IPS-20b (cell line): ENCODE measurements at regions not wholly inside any gene's neighbourhood (a gene's known extent, or its start where the extent isn't known, plus 50 kb on each side); places are given as distances from the start of the nearest gene placed in this dataset.

Experiments
- H3K27ac ChIP-seq: one replicate; pipeline ENCODE4 v1.5.1; 2013; ENCODE audit warnings: low read length
- H3K27me3 ChIP-seq: 2 replicates; pipeline ENCODE4 v1.6.1; 2013; ENCODE audit warnings: mild to moderate bottlenecking, low read length, inconsistent platforms; ENCODE audit not compliant: insufficient read depth
- H3K36me3 ChIP-seq: 2 replicates; pipeline ENCODE4 v1.6.1; 2013; ENCODE audit warnings: low read depth, mild to moderate bottlenecking, inconsistent platforms, low read length, moderate library complexity; ENCODE audit not compliant: insufficient read depth
- H3K4me1 ChIP-seq: 2 replicates; pipeline ENCODE4 v1.6.1; 2013; ENCODE audit warnings: mild to moderate bottlenecking, control low read depth, inconsistent platforms, low read length, moderate library complexity; ENCODE audit not compliant: insufficient read depth
- H3K4me3 ChIP-seq: 2 replicates; pipeline ENCODE4 v1.5.1; 2013; ENCODE audit warnings: mild to moderate bottlenecking, low read length, inconsistent platforms
- H3K9ac ChIP-seq: 2 replicates; pipeline ENCODE4 v1.6.1; 2013; ENCODE audit warnings: low read depth, mild to moderate bottlenecking, inconsistent platforms, low read length, moderate library complexity
- H3K9me3 ChIP-seq: 2 replicates; pipeline ENCODE4 v1.6.1; 2013; ENCODE audit warnings: mild to moderate bottlenecking, low read depth, low read length, inconsistent platforms; ENCODE audit not compliant: insufficient read depth

GRCh38 chr2:204479557-204479956, 65.7 kb upstream of the PARD3B start:
- Histone ChIP-seq H3K9ac (no peak overlapping the region), H3K4me3 (no peak overlapping the region), H3K27me3 (no peaks in the 10 kb centered on the region), H3K36me3 (no peaks in the 10 kb centered on the region), H3K4me1 (no peaks in the 10 kb centered on the region), H3K27ac (no peak overlapping the region), H3K9me3 (no peaks in the 10 kb centered on the region)

GRCh38 chr2:204480676-204481075, 64.6 kb upstream of the PARD3B start:
- no peak overlapping the region for H3K4me3 ChIP-seq

GRCh38 chr2:204483608-204484081, 61.6 kb upstream of the PARD3B start:
- Histone ChIP-seq H3K27me3 (no peaks in the 10 kb centered on the region), H3K27ac (no peak overlapping the region)

More at GRCh38 chr2:204480676-204481075, 64.6 kb upstream of the PARD3B start:
- Histone ChIP-seq H3K27me3 (no peaks in the 10 kb centered on the region), H3K27ac (no peak overlapping the region), H3K9ac (no peak overlapping the region), H3K36me3 (no peaks in the 10 kb centered on the region), H3K4me1 (no peaks in the 10 kb centered on the region), H3K9me3 (no peaks in the 10 kb centered on the region)

GRCh38 chr2:204486321-204486720, 59.0 kb upstream of the PARD3B start:
- Histone ChIP-seq H3K27ac (no peak overlapping the region), H3K36me3 (no peaks in the 10 kb centered on the region), H3K9me3 (no peaks in the 10 kb centered on the region), H3K9ac (no peak overlapping the region), H3K27me3 (no peaks in the 10 kb centered on the region), H3K4me3 (no peak overlapping the region), H3K4me1 (no peaks in the 10 kb centered on the region)

More at GRCh38 chr2:204483608-204484081, 61.6 kb upstream of the PARD3B start:
- H3K4me1 ChIP-seq = no peaks in the 10 kb centered on the region
- H3K4me3 ChIP-seq = no peak overlapping the region
- no peaks in the 10 kb centered on the region for H3K9me3 ChIP-seq
- no peak overlapping the region for H3K9ac ChIP-seq
- H3K36me3 ChIP-seq = no peaks in the 10 kb centered on the region

- Histone ChIP-seq H3K4me1 (no peaks in the 10 kb centered on the region), H3K27me3 (no peaks in the 10 kb centered on the region), H3K4me3 (no peak overlapping the region), H3K9me3 (no peaks in the 10 kb centered on the region), H3K27ac (no peak overlapping the region), H3K36me3 (no peaks in the 10 kb centered on the region), H3K9ac (no peak overlapping the region)
Observed at GRCh38 chr2:204486805-204487204, 58.5 kb upstream of the PARD3B start.

- Histone ChIP-seq H3K9ac (no peak overlapping the region), H3K36me3 (no peaks in the 10 kb centered on the region), H3K4me3 (no peak overlapping the region), H3K9me3 (no peaks in the 10 kb centered on the region), H3K27ac (no peak overlapping the region), H3K4me1 (no peaks in the 10 kb centered on the region), H3K27me3 (no peaks in the 10 kb centered on the region)
Observed at GRCh38 chr2:204487447-204488229, 57.6 kb upstream of the PARD3B start.

- Histone ChIP-seq H3K27me3 (no peaks in the 10 kb centered on the region), H3K4me3 (no peak overlapping the region), H3K27ac (no peak overlapping the region), H3K36me3 (no peaks in the 10 kb centered on the region), H3K4me1 (no peaks in the 10 kb centered on the region), H3K9ac (no peak overlapping the region), H3K9me3 (no peaks in the 10 kb centered on the region)
Observed at GRCh38 chr2:204491528-204491927, 53.7 kb upstream of the PARD3B start.

- Histone ChIP-seq H3K27ac (no peak overlapping the region), H3K36me3 (no peaks in the 10 kb centered on the region), H3K4me1 (no peaks in the 10 kb centered on the region), H3K4me3 (no peak overlapping the region), H3K9me3 (no peaks in the 10 kb centered on the region), H3K27me3 (no peaks in the 10 kb centered on the region), H3K9ac (no peak overlapping the region)
Observed at GRCh38 chr2:204492417-204492816, 52.9 kb upstream of the PARD3B start.

GRCh38 chr2:204494681-204495080, 50.6 kb upstream of the PARD3B start:
- no peaks in the 10 kb centered on the region for H3K4me1 ChIP-seq
- no peak overlapping the region for H3K9ac ChIP-seq
- H3K4me3 ChIP-seq = no peak overlapping the region
- no peaks in the 10 kb centered on the region for H3K36me3 ChIP-seq
- no peaks in the 10 kb centered on the region for H3K27me3 ChIP-seq
- no peak overlapping the region for H3K27ac ChIP-seq
- no peaks in the 10 kb centered on the region for H3K9me3 ChIP-seq

- no peaks in the 10 kb centered on the region for H3K9me3 ChIP-seq
- no peak overlapping the region for H3K4me3 ChIP-seq
- H3K27ac ChIP-seq = no peak overlapping the region
- H3K27me3 ChIP-seq = no peaks in the 10 kb centered on the region
- H3K9ac ChIP-seq = no peak overlapping the region
- H3K4me1 ChIP-seq = no peaks in the 10 kb centered on the region
- H3K36me3 ChIP-seq = no peaks in the 10 kb centered on the region
Observed at GRCh38 chr2:204495381-204495780, 49.9 kb upstream of the PARD3B start.
